Peyer's patch (tissue), 4 donors: ENCODE measurements at regions not wholly inside any gene's neighbourhood (a gene's known extent, or its start where the extent isn't known, plus 50 kb on each side); places are given as distances from the start of the nearest gene placed in this dataset.

Experiments
- DNase-seq, 3 donors: peaks; one replicate each; pipeline ENCODE4 v3.0.0-alpha.2; 2017 to 2019
- H3K27ac ChIP-seq, 4 donors: fragments of 200-600 bp; sonication (generic); one replicate each; pipeline ENCODE4 v1.5.1; 2016 to 2019
- H3K27me3 ChIP-seq, 2 donors: fragments of 200-600 bp; sonication (generic); one replicate each; pipeline ENCODE4 v1.5.1; 2019
- H3K36me3 ChIP-seq, 3 donors: fragments of 200-600 bp; sonication (generic); one replicate each; pipeline ENCODE4 v1.5.1; 2016 to 2019
- H3K4me1 ChIP-seq, 4 donors: fragments of 200-600 bp; sonication (generic); one replicate each; pipeline ENCODE4 v1.5.1; 2016 to 2019
- H3K4me3 ChIP-seq, 4 donors: fragments of 200-600 bp; sonication (generic); 1 replicate in 3 of 4; 2 replicates in 1 of 4; pipeline ENCODE4 v1.5.1; 2016 to 2019; ENCODE audit warnings: mild to moderate bottlenecking in 1 of 4
- H3K9me3 ChIP-seq, 4 donors: fragments of 200-600 bp; sonication (generic); one replicate each; pipeline ENCODE4 v1.5.1; 2016 to 2019; ENCODE audit warnings: mild to moderate bottlenecking in 1 of 4
- CTCF ChIP-seq, 6 experiments: fragments of 450-650 bp in 4 of 6; fragments of 200-600 bp in 2 of 6; sonication (generic) in 1 of 6; IDR thresholded peaks; one replicate each; pipeline ENCODE4 v1.5.1; 2017 to 2019; ENCODE audit warnings: antibody characterized with exemption in 6 of 6, mild to moderate bottlenecking in 3 of 6, moderate library complexity in 1 of 6
- POLR2A ChIP-seq, 2 donors: fragments of 450-650 bp; IDR thresholded peaks; one replicate each; pipeline ENCODE4 v1.5.1; 2017; ENCODE audit warnings: antibody characterized with exemption in 2 of 2, mild to moderate bottlenecking in 2 of 2, moderate library complexity in 2 of 2

GRCh38 chr7:22052674-22053365, 107.1 kb upstream of the CDCA7L start:
- Histone ChIP-seq H3K27ac (no peak overlapping the region), H3K4me1 (no peaks in the 10 kb centered on the region), H3K9me3 (no peaks in the 10 kb centered on the region), H3K4me3 (no peak overlapping the region), H3K27me3 (no peaks in the 10 kb centered on the region), H3K36me3 (no peaks in the 10 kb centered on the region)
- no peak for DNase-seq
- TF ChIP-seq POLR2A (IDR thresholded peaks at IDR 0.05) (no peak), CTCF (IDR thresholded peaks at IDR 0.05) (no peak)

- H3K4me1 ChIP-seq = no peaks in the 10 kb centered on the region
- H3K4me3 ChIP-seq = no peak overlapping the region
- no peak for DNase-seq
- TF ChIP-seq POLR2A (IDR thresholded peaks at IDR 0.05) (no peak), CTCF (IDR thresholded peaks at IDR 0.05) (no peak)
- no peaks in the 10 kb centered on the region for H3K27me3 ChIP-seq
- H3K36me3 ChIP-seq = no peaks in the 10 kb centered on the region
- no peaks in the 10 kb centered on the region for H3K9me3 ChIP-seq
- H3K27ac ChIP-seq = no peak overlapping the region
Measured at GRCh38 chr7:22051886-22052673, 106.4 kb upstream of the CDCA7L start.

DNA sequence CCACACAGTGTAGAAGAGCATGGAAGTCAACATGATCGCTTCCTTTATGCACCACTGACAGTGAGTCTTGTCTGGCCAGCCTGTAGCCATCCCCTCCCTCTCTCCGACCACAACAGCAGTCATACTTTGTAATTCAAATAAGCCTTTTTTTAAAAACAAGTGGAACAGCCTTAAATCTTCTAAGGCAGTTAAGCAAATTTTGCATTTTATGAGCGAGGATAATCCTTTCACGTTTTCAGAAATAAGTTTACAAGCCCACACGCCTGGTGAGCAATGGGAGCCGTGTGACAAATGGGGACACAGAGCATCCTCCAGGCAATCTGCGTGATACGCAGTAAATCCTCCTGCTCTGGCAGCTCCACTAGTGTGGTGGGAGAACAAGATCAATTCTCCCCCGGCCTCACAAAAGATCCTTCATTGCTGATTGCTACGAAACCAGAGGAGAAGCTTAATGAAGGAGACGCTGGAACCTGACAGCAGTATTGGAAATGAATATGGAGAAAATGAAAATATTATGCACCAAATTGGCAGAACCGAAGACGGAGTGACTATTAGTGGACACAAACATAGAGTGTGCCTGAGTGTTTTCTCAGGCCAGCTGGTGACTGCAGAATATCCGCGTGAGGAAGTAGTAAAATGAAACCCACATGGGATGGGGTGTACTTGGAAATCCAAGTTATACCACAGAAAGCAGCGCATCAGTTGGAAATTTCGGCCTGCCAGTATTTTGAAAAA, 104.2 kb upstream of the CDCA7L start:
- no peaks in the 10 kb centered on the region for H3K9me3 ChIP-seq
- H3K4me1 ChIP-seq = no peaks in the 10 kb centered on the region
- no peaks in the 10 kb centered on the region for H3K27me3 ChIP-seq
- TF ChIP-seq CTCF (IDR thresholded peaks at IDR 0.05) = no peak
- TF ChIP-seq POLR2A (IDR thresholded peaks at IDR 0.05) = no peak
- H3K4me3 ChIP-seq = no peak overlapping the region
- no peaks in the 10 kb centered on the region for H3K36me3 ChIP-seq
- no peak for DNase-seq
- no peak overlapping the region for H3K27ac ChIP-seq

- Histone ChIP-seq H3K27me3 (no peaks in the 10 kb centered on the region), H3K9me3 (no peaks in the 10 kb centered on the region), H3K36me3 (no peaks in the 10 kb centered on the region), H3K4me1 (no peaks in the 10 kb centered on the region), H3K4me3 (no peak overlapping the region), H3K27ac (no peak overlapping the region)
- TF ChIP-seq POLR2A (IDR thresholded peaks at IDR 0.05) (no peak), CTCF (IDR thresholded peaks at IDR 0.05) (no peak)
- DNase-seq = no peak
Measured at GRCh38 chr7:22043367-22043766, 97.7 kb upstream of the CDCA7L start.

DNA sequence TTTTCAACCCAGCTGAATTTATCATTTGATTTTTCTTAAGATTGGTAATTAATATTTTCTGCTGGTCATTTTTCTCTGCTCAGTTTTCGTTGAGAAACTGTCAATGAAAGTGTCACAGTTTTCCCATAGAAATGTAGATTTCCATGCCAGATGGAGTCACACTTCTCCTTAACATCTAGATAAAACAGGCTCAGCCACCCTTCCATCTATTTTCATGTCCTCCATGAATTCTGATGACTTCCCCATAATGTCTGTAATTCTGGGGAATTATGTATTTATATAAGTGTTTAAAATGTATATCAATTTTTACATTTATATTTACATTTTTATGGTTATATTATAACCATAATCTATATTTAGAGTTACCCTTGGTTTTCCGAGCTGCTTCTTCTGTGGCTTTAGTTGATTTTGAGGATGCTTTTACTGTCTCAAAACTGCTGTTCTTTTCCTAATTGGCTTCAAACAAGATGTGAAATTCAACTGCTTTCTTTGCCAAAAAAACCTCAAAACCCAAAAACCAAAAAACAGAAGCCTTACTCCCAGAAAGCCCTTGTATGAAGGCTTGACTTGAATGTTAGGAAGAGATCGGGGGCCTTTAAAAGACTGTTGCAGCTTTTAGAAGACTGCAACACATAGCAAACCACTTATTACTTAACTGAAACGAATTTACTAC, 95.4 kb upstream of the CDCA7L start:
- Histone ChIP-seq H3K36me3 (no peaks in the 10 kb centered on the region), H3K27ac (no peak overlapping the region), H3K4me3 (no peak overlapping the region), H3K4me1 (no peaks in the 10 kb centered on the region), H3K27me3 (no peaks in the 10 kb centered on the region), H3K9me3 (no peaks in the 10 kb centered on the region)
- TF ChIP-seq POLR2A (IDR thresholded peaks at IDR 0.05) (no peak), CTCF (IDR thresholded peaks at IDR 0.05) (no peak)
- DNase-seq = no peak
